Mammary epithelial cell (primary cell): ENCODE measurements at regions not wholly inside any gene's neighbourhood (a gene's known extent, or its start where the extent isn't known, plus 50 kb on each side); places are given as distances from the start of the nearest gene placed in this dataset.

ENCODE experiments used
- EZH2 ChIP-seq: IDR thresholded peaks from 2 replicates; pipeline ENCODE4 v1.6.1; 2012; ENCODE audit warnings: low read length, inconsistent platforms, borderline replicate concordance
- TF ChIP-seq, protein P1 (sequence below), 2 donors: IDR thresholded peaks in 1 of 2; conservative IDR thresholded peaks in 1 of 2; 2 replicates each; pipeline ENCODE4 v1.5.1; 2011 to 2012; ENCODE audit warnings: inconsistent platforms in 2 of 2, low read length in 2 of 2, mild to moderate bottlenecking in 2 of 2, control low read depth in 1 of 2, low read depth in 1 of 2; ENCODE audit not compliant: insufficient read depth in 1 of 2; ENCODE audit errors: extremely low read depth in 1 of 2

DNA sequence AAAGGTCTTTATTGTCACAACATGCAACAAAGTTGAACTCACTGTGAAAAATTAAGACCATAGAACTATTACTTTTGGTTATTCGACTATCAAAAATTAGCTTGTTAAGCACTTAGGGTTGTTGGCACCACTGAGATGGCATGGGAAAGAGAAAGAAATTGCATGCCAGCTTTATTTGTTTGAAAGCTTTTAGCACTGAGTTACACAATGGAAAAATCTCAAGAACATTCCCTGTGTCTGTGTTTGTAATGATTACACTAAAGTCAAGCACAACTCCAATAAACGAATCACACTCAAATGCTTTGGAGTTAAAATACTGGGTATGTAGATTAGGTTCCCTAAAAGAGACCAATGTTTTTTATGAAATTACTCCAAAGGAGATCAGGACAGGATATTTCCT lies 158.6 kb upstream of the COL8A1 start:
- no peak for TF ChIP-seq EZH2
- TF ChIP-seq, protein P1, sequence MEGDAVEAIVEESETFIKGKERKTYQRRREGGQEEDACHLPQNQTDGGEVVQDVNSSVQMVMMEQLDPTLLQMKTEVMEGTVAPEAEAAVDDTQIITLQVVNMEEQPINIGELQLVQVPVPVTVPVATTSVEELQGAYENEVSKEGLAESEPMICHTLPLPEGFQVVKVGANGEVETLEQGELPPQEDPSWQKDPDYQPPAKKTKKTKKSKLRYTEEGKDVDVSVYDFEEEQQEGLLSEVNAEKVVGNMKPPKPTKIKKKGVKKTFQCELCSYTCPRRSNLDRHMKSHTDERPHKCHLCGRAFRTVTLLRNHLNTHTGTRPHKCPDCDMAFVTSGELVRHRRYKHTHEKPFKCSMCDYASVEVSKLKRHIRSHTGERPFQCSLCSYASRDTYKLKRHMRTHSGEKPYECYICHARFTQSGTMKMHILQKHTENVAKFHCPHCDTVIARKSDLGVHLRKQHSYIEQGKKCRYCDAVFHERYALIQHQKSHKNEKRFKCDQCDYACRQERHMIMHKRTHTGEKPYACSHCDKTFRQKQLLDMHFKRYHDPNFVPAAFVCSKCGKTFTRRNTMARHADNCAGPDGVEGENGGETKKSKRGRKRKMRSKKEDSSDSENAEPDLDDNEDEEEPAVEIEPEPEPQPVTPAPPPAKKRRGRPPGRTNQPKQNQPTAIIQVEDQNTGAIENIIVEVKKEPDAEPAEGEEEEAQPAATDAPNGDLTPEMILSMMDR (conservative IDR thresholded peaks at IDR 0.05 in 1 of 2, IDR thresholded peaks at IDR 0.05 in 1 of 2; ENCODE audit: extremely low read depth in 1 of 2, insufficient read depth in 1 of 2, low read depth in 1 of 2, low read length in 2 of 2), result no peak
